WTC11 (cell line): ENCODE measurements at regions not wholly inside any gene's neighbourhood (a gene's known extent, or its start where the extent isn't known, plus 50 kb on each side); places are given as distances from the start of the nearest gene placed in this dataset.

Experiments used
- ATAC-seq: fragments of 200-7000 bp; cut with Tn5 transposase; 2 replicates; pipeline ENCODE4 v1.10.0; 2021; ENCODE audit warnings: mild to moderate bottlenecking, moderate library complexity
- CTCF ChIA-PET: fragments of 300-600 bp; sonication (Branson Sonifier 250); formaldehyde crosslinking; loops from one replicate; lab custom pipeline; 2021; ENCODE audit warnings: antibody characterized with exemption; lab: Charles Lee
- POLR2A ChIA-PET: fragments of 350-600 bp; sonication (Branson Sonifier 250); formaldehyde crosslinking; loops from one replicate; lab custom pipeline; 2021; ENCODE audit warnings: antibody characterized with exemption; lab: Charles Lee
- DNase-seq: peaks from one replicate; pipeline ENCODE4 v3.0.0; 2021; ENCODE audit warnings: low spot score
- H3K27ac Mint-ChIP-seq: 2 replicates; pipeline ENCODE4 v1.8.0; 2021; ENCODE audit warnings: mixed read lengths
- H3K27me3 Mint-ChIP-seq: 2 replicates; pipeline ENCODE4 v1.8.0; 2021; ENCODE audit warnings: low read depth, mild to moderate bottlenecking, moderate library complexity, mixed read lengths
- H3K36me3 Mint-ChIP-seq: 2 replicates; pipeline ENCODE4 v1.8.0; 2021; ENCODE audit warnings: mixed read lengths
- H3K4me1 Mint-ChIP-seq: 2 replicates; pipeline ENCODE4 v1.8.0; 2022; ENCODE audit warnings: mixed read lengths
- H3K4me3 Mint-ChIP-seq: 2 replicates; pipeline ENCODE4 v1.8.0; 2021; ENCODE audit warnings: mild to moderate bottlenecking, moderate library complexity, mixed read lengths
- H3K9me3 Mint-ChIP-seq: 2 replicates; pipeline ENCODE4 v1.8.0; 2021; ENCODE audit warnings: mixed read lengths
- ATF2 ChIP-seq: sonication (generic); formaldehyde crosslinking; IDR thresholded peaks from 2 replicates; pipeline ENCODE4 v1.8.1; 2022; ENCODE audit warnings: low read depth, missing genetic modification reagents, borderline replicate concordance
- CDX4 ChIP-seq: fragments of 250-450 bp; sonication (Bioruptor Pico); IDR thresholded peaks from 2 replicates; pipeline ENCODE4 v1.9.0; 2021; ENCODE audit warnings: moderate library complexity, mild to moderate bottlenecking, inconsistent platforms, borderline replicate concordance
- ESRRA ChIP-seq: sonication (generic); formaldehyde crosslinking; IDR thresholded peaks from 2 replicates; pipeline ENCODE4 v1.8.1; 2022; ENCODE audit warnings: mild to moderate bottlenecking, missing genetic modification reagents, borderline replicate concordance
- FOXP1 ChIP-seq: sonication (generic); formaldehyde crosslinking; IDR thresholded peaks from 2 replicates; pipeline ENCODE4 v1.8.0; 2022; ENCODE audit warnings: missing genetic modification reagents, mild to moderate bottlenecking, moderate library complexity, borderline replicate concordance
- IRF2 ChIP-seq: sonication (generic); formaldehyde crosslinking; IDR thresholded peaks from 2 replicates; pipeline ENCODE4 v1.8.0; 2022; ENCODE audit warnings: low read depth, missing genetic modification reagents, borderline replicate concordance
- MLX ChIP-seq: sonication (generic); formaldehyde crosslinking; IDR thresholded peaks from 2 replicates; pipeline ENCODE4 v1.8.1; 2023; ENCODE audit warnings: mild to moderate bottlenecking, missing genetic modification reagents, moderate library complexity
- MXD4 ChIP-seq: fragments of 250-450 bp; sonication (Bioruptor Pico); IDR thresholded peaks from 2 replicates; pipeline ENCODE4 v1.8.0; 2021; ENCODE audit warnings: mild to moderate bottlenecking, moderate library complexity, borderline replicate concordance
- MYBL2 ChIP-seq: sonication (generic); formaldehyde crosslinking; IDR thresholded peaks from 2 replicates; pipeline ENCODE4 v1.8.1; 2023; ENCODE audit warnings: mild to moderate bottlenecking, moderate library complexity, missing genetic modification reagents
- PRDM15 ChIP-seq: sonication (generic); formaldehyde crosslinking; IDR thresholded peaks from 2 replicates; pipeline ENCODE4 v1.8.0; 2022; ENCODE audit warnings: missing genetic modification reagents
- PRRX2 ChIP-seq: fragments of 250-450 bp; sonication (Bioruptor Pico); IDR thresholded peaks from 2 replicates; pipeline ENCODE4 v1.8.0; 2021; ENCODE audit warnings: mild to moderate bottlenecking
- SOX15 ChIP-seq: fragments of 250-450 bp; sonication (Bioruptor Pico); IDR thresholded peaks from 2 replicates; pipeline ENCODE4 v1.9.0; 2021; ENCODE audit warnings: mild to moderate bottlenecking
- SP1 ChIP-seq: sonication (generic); formaldehyde crosslinking; conservative IDR thresholded peaks from 2 replicates; pipeline ENCODE4 v1.8.1; 2022; ENCODE audit warnings: missing genetic modification reagents
- TEAD1 ChIP-seq: sonication (generic); formaldehyde crosslinking; IDR thresholded peaks from 2 replicates; pipeline ENCODE4 v1.8.0; 2022; ENCODE audit warnings: mild to moderate bottlenecking, missing genetic modification reagents
- USF1 ChIP-seq: sonication (generic); formaldehyde crosslinking; IDR thresholded peaks from 2 replicates; pipeline ENCODE4 v1.8.0; 2022; ENCODE audit warnings: mild to moderate bottlenecking, missing genetic modification reagents
- USF2 ChIP-seq: sonication (generic); formaldehyde crosslinking; IDR thresholded peaks from 2 replicates; pipeline ENCODE4 v1.8.1; 2023; ENCODE audit warnings: mild to moderate bottlenecking, missing genetic modification reagents, moderate library complexity
- ZBTB43 ChIP-seq: sonication (generic); formaldehyde crosslinking; IDR thresholded peaks from 2 replicates; pipeline ENCODE4 v1.8.1; 2023; ENCODE audit warnings: mild to moderate bottlenecking, missing genetic modification reagents
- ZNF138 ChIP-seq: sonication (generic); formaldehyde crosslinking; conservative IDR thresholded peaks from 2 replicates; pipeline ENCODE4 v1.8.1; 2022; ENCODE audit warnings: mild to moderate bottlenecking, moderate library complexity, missing genetic modification reagents
- ZNF232 ChIP-seq: sonication (generic); formaldehyde crosslinking; IDR thresholded peaks from 2 replicates; pipeline ENCODE4 v1.8.0; 2022; ENCODE audit warnings: mild to moderate bottlenecking, missing genetic modification reagents
- ZNF317 ChIP-seq: sonication (generic); formaldehyde crosslinking; IDR thresholded peaks from 2 replicates; pipeline ENCODE4 v1.8.1; 2023; ENCODE audit warnings: low read depth, mild to moderate bottlenecking, moderate library complexity, missing genetic modification reagents, borderline replicate concordance
- ZNF416 ChIP-seq: fragments of 250-450 bp; sonication (Bioruptor Pico); IDR thresholded peaks from 2 replicates; pipeline ENCODE4 v1.9.0; 2021; ENCODE audit warnings: mild to moderate bottlenecking, inconsistent platforms
- ZNF671 ChIP-seq: fragments of 250-450 bp; sonication (Bioruptor Pico); IDR thresholded peaks from 2 replicates; pipeline ENCODE4 v1.8.0; 2021; ENCODE audit warnings: mild to moderate bottlenecking

- TF ChIP-seq ZBTB43 (CRISPR knock-in tag) (no peak), FOXP1 (CRISPR knock-in tag) (no peak), SOX15 (CRISPR knock-in tag) (no peak), PRRX2 (no peak), ZNF138 (CRISPR knock-in tag) (no peak), IRF2 (CRISPR knock-in tag) (no peak), USF2 (CRISPR knock-in tag) (no peak)
These were observed 95.2 kb upstream of the TIAM2 start (continued) for GRCh38 chr6:154899824-154900463.

GRCh38 chr6:154901876-154902552 lies 93.1 kb upstream of the TIAM2 start:
- Mint-ChIP-seq H3K27ac (no peak overlapping the region), H3K9me3 (no peaks in the 10 kb centered on the region), H3K4me3 (no peak overlapping the region)
- POLR2A ChIA-PET = no interaction called here
- no peak for TF ChIP-seq SP1
- no peak for TF ChIP-seq MLX (CRISPR knock-in tag)
- no peak for TF ChIP-seq ZNF416
- no peak for TF ChIP-seq MYBL2 (CRISPR knock-in tag)
- no peak for TF ChIP-seq ATF2
- no peak for TF ChIP-seq CDX4
- no peak for TF ChIP-seq PRDM15 (CRISPR knock-in tag)
- TF ChIP-seq ZNF317 = no peak
- no peak for TF ChIP-seq USF2 (CRISPR knock-in tag)
- no peak for TF ChIP-seq ZNF232 (CRISPR knock-in tag)
- no peak for TF ChIP-seq ESRRA (CRISPR knock-in tag)
- TF ChIP-seq TEAD1 (CRISPR knock-in tag) = no peak
- no peak for TF ChIP-seq USF1 (CRISPR knock-in tag)
- no peak for TF ChIP-seq ZNF671
- no peak for TF ChIP-seq MXD4 (CRISPR knock-in tag)
- no peak for TF ChIP-seq FOXP1 (CRISPR knock-in tag)
- TF ChIP-seq, all 79 proteins: peak for 0
- CTCF ChIA-PET = no interaction called here
- H3K36me3 Mint-ChIP-seq = no peaks in the 10 kb centered on the region
- DNase-seq (no peak), ATAC-seq (no peak)
- no peaks in the 10 kb centered on the region for H3K4me1 Mint-ChIP-seq
- H3K27me3 Mint-ChIP-seq = no peaks in the 10 kb centered on the region
